DMS 273 treated with DMSO at 0.1 percent for 48 hours (cell line): ENCODE measurements at regions not wholly inside any gene's neighbourhood (a gene's known extent, or its start where the extent isn't known, plus 50 kb on each side); places are given as distances from the start of the nearest gene placed in this dataset.
"Not testable (repeated sequence)": the region's sequence is repeated elsewhere in the genome, so short reads cannot be mapped to it uniquely, and the experiment has no call there.

Experiments
- DNase-seq: peaks from one replicate; lab custom pipeline; 2025; lab: John Stamatoyannopoulos, UW

DNA sequence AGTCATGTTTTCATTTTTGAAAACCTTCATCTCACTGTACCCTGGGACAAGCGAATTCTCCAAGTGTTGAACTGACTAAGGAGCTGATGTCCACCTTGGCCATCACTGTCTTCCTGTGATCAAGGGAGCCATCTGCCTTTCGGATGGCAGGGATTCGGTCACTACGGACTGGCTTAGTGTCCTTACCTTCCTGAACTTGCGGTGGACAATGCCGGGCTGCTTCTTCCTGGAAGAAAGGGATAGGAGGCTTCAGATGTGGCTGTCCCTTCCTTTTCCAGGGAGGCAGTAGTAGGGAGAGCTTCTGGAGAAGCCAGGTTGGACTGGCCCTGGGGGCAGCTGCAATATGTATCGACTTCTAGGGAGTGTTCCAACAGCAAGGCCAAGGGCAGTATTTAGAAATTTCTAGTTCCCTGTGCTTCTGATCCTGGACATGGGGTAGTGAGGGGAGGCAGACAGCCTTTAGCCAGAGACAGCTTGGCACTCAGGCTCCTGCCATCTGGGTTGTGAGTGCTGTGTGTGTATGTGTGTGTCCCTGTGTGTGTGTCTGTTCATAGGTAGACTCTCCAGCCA lies 114.6 kb downstream of the IER5 start:
- no peak for DNase-seq

DNA sequence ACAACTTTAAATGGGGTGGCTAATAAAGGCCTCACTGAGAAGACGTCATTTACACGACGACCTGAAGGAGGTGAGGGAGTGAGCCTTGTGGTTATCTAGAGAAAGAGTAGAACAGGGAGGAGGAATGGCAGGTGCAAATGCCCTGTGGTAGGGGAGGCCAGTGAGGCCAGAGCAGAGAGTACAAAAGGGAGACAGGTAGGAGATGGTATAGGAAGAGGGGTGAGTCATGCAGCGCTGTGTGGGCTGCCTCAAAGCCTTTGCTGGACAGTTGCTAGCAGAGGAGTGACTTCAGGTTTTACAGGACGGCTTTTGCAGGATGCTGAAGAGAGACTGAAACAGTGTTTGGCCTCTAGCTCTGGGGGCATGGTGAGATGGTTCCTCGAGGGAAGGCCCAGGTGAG lies 116.0 kb downstream of the IER5 start:
- no peak for DNase-seq

DNA sequence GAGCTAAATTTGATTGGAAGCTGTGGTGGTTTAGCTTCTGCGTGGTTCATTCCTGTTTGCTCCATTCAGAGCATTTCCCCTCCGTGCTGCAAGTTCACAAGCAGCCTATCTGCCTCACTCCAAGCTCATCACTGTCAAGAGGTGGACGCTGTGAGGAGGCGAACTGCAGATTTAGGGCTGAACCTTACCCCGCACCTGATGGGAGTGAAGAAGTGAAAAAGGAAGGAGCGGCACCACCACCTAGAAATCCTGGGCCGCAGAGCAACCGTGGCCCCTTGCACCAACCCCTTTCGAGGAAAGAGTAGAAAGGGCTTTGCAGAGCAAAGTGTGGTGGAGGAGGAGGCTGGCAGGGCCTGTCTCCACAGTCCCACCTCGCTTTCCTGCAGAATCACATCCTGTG lies 117.4 kb downstream of the IER5 start:
- DNase-seq, result no peak

DNA sequence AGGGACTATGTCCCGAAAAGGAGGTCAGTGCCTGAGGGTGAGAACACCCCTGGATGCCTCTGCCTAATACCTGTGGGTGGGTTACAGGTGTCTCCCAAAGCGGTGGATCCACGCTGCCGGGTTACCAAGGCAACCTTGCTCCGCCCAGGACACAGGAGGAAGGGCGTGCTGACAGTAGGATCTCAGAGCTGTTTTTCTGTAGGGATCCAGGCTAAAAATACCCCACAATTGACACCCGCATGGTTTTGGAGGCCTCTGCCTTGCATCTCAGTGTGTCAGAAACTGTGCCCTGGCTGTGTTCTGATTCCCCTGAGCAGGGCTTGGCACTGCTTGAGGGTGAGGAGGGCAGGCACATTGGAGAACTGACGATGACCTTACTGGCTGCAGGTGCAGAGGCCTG lies 118.0 kb downstream of the IER5 start:
- DNase-seq, result no peak

DNA sequence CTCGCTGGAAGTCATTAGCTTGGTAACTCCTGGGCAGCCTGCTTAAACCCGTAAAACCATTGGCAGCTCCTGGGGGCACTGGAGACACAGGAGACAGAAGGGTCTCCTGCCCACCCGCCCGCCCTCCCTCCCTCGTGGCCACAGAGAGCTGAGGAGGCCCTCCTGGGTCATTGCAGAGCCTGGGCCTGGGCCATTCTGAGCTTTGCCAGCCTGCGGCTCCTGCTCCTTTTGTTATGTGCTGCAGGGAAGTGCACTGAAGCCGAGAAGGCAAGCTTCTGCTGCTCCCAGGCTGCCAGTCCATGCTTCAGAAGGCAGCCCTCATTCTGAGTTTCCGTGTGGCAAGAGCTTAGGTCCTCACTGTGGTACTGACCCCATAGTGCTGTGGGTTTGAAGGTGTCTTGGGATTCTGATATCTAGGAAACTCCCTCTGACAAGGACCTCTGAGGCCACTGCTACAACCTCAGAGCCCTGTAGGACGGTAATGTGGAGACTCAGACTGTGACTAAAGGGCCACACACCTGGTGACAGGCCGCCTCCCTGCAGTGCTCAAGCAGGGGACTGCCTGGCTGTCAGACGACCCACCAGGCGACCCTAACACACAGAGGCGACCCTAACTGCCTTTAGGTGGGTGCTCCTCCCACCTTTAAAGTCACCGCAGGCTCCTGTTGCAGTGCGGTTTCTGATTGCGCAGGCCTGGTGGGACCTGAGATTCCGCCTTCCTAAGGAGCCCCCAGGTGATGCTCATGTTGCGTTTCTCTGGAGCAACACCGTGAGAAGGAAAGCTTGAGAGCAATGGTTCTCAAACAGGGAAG lies 118.7 kb downstream of the IER5 start:
- DNase-seq, result no peak

DNA sequence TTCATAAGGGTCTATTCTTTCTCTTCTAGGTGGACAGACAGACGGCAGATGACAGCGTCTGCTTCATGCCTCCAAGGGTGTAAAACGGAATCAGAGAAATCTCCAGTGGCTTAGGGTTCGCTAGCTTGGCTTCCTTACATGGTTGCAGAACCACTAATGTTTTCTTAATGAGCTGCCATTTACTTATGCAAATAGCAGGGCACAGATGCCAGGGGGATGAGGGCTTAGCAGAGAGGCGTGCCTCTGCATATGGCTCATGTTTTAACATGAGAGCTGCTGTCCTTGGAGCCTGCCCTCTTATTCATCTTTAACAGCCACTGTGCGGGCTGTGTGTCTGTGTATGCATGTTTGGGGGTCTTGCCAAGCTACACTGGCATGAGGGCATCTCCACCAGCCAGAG lies 119.6 kb downstream of the IER5 start:
- DNase-seq, result peak; percentile 93

DNA sequence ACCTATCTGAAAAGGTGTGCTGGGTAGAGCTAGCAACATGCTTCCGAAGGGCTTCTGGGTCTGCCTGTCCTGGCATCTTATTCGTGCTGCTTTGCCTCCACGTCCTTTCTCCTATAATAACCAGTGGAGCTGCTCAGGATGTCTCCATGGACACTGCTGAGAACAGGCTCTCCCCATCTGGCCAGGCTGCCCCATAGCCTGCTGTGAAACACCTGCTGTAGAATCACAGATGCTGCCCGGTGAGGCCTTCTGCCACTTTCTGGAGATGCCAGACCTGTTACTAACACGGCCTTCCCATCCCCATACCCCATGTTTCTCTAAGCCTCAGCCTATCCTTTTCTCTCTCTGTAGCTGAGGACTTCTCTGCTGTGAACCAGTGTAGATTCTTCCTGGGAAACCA lies 120.5 kb downstream of the IER5 start:
- peak; percentile 94 for DNase-seq

DNA sequence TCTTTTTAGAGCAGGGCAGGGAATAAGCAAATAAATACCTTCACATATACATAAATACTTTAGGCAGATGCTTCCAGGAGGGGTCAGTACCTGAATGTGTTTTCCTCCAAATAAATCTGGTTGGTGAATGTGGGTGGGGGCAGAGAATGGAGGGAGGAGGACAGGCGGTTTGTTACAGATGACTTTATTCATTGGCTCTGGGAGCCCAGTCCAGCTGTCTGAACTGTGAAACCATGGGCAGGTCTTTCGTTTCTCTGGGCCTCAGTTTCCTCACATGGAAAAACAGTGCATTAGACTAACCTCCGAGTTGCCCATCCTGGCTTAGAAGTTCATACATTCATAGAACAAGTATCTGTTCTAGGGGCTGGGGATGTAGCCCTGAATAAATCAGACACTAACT lies 124.6 kb downstream of the IER5 start:
- no peak for DNase-seq

DNA sequence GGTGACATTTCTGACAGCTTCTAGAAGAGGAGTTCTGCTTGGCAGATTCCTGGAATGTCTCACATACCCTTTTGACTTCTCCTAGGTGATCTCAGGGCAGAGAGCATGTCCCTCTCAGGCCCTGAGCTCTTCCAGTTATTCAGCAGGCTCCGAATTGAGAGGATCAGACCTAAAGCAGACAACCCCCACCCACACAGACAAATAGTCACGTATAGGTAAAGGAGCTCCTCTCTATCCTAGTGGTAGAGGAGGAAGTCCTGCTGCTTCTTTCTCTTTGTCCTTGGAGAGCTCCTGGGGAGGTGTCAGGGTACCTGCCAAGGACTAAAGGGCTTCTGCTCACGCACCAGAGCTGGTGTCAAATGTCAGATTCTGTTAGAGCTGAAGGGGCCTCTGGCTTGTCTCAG lies 128.1 kb downstream of the IER5 start:
- no peak for DNase-seq

DNA sequence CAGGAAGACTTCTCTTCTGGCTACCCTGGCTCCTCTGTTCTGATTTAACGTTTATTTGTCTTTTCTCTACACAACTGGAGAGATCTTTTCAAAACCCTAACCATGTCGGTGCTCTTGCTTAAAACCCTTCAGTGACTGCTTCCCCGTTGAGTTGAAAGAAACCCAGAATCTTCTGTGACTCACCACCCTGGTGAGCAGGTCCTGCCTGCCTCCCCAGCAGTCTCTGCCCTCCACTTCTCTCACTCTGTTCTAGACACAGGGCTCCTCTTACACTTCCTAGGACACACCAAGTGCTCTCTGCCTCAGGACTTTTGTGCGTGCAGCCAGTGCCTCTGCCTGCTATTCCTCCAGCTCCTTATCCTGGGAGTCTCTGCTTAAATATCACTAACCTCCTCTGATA lies 131.4 kb downstream of the IER5 start:
- no peak for DNase-seq

DNA sequence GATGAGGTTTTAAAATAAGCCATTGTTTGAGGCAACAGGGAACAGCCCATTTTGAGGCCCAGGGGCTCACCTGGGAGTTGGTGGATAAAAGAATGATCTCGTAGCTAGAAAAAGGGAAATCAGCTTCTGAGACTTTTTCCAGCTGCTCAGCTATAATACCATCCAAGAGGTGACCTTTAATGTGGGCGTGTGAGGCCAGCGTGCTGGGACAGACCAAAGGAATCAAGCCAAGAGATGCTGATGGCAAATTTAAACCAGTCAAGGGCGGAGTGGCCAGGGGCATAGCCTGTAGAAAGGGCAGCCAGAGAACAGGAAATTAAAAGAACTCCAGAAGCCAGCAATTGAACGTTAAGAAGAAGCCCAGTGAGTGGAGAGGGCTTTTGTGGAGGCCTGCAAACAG lies 132.6 kb downstream of the IER5 start:
- DNase-seq, result no peak

DNA sequence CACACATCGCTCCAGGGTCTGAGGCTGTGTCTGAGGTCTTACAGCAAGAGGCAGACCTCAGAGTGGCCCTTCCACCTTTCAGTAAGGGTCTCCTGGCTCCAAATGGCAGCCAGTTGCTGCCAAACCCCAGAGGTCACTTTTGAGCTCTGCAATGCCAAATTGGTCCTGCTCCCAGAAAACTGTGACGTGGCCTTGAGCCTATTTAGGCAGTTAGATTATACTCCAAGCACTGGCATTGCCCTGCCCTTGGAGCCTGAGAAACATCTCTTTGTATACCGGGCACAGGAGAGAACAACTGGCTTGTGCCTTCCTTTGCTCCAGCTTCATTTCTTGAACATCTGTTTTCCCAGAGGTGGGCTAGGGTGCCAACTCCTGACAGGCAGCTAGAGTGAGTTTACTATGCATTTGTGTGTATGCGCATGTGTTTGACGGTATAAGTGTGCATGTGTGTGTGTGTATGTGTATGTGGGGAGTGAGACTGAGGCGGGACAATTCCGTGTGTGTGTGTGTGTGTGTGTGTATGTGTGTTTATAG lies 134.5 kb downstream of the IER5 start:
- DNase-seq, result no peak

DNA sequence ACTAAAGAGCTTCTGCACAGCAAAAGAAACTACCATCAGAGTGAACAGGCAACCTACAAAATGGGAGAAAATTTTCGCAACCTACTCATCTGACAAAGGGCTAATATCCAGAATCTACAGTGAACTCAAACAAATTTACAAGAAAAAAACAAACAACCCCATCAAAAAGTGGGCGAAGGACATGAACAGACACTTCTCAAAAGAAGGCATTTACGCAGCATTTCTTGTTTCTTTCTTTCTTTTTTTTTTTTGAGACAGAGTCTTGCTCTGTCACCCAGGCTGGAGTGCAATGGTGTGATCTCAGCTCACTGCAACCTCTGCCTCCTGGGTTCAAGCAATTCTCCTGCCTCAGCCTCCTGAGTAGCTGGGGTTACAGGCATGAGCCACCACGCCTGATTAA lies 138.2 kb downstream of the IER5 start:
- not testable (repeated sequence) for DNase-seq

DNA sequence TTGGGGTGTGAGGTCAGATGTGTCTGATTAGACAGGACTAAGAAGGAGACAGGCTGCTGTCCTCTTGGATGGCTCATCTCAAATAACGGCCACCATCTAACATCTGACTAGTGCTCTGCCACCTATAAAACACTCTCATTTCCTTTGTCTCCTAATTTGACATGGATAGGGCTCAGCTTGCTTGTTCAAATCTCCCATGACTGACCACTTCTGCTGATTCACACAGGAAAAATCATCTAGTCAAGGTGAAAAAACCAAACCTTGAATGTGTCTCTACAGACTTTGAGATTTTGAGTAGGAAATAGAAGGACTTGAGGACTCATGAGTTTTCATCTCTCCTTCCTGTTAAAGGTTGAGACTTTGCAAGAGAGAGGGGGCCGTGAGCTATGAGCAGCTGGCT lies 150.6 kb downstream of the IER5 start:
- no peak for DNase-seq

DNA sequence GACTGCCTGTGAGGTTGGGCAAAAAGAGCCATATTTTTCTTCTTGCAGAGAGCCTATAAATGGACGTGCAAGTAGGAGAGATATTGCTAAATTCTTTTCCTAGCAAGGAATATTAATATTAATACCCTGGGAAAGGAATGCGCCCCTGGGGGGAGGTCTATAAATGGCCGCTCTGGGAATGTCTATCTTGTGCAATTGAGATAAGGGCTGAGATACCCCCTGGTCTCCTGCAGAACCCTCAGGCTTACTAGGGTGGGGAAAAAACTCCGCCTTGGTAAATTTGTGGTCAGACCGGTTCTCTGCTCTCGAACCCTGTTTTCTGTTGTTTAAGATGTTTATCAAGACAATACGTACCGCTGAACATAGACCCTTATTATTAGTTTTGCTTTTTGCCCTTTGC lies 157.8 kb downstream of the IER5 start:
- DNase-seq, result not testable (repeated sequence)

DNA sequence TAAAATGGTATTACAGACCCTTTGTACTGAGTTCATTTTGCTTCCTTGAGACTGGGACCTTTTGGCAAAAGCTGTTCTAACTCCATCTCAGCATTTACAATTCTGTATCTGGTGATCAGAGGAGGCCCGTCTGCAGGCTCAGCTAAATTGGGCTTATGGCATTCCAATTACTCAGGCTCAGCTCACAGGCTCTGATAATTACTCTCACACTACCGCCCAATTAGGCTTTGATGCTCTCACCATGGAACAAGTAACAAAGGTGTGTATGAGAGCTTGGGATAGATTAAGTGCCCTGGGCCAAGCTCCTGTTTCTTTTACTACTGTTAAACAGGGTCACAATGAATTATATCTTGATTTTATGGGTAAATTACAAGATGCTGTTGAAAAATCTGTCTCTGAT lies 159.9 kb downstream of the IER5 start:
- DNase-seq, result not testable (repeated sequence)

DNA sequence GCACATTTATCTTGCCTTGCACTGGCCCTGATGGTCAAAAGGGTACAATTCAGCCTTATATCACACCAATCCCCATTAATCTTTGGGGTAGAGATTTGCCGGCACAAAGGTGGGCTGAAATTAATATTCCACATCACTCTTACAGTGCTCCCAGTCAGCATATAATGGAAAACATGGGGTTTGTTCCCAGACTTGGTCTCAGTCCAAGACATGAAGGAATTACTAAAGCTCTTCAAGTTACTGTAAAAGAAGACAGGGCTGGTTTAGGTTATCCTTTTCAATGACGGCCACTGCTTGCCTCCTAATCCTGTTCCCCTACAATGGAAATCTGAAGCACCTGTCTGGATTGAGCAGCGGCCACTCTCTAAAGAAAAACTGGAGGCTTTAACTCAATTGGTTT lies 160.7 kb downstream of the IER5 start:
- no peak for DNase-seq

DNA sequence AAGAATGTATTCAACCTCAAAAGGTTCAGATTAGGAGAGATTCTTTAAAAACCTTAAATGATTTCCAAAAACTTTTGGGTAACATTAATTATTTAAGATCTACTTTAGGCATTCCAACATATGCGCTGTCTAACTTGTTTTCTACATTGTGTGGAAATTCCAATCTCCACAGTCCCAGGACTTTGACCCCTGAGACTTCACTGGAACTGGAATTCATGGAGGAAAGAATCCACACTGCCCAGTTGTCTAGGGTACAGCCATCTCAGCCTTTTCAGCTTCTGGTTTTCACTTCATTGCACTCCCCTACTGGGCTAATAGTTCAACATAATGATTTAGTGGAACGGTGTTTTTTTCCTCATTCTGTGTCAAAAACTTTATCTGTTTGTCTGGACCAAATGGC lies 161.5 kb downstream of the IER5 start:
- no peak for DNase-seq

DNA sequence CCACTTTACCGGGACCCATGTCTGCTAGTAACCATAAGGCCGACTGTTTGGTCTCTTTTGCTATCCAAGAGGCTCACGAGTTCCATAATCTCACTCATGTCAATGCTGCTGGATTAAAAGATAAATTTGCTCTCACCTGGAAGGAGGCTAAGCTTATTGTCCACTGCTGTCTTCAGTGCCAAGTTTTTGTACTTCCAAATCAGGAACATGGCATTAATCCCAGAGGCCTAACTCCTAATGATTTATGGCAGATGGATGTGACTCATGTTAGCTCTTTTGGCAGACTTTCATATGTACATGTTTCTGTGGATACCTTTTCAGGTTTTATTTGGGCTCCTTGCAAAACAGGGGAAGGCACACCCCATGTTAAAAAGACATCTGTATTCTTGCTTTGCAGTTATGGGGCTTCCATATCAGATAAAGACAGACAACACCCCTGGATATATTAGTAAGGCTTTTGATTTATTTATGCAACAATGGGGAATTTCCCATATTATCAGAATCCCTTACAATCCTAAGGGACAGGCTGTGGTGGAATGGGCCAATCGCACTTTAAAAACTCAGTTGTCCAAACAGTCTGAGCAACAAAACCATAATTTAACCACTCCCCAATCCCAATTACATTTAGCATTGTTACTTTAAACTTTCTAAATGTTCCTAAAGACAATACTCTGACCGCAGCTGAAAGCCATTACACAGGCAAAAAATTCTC lies 162.7 kb downstream of the IER5 start:
- peak; percentile 80 for DNase-seq

DNA sequence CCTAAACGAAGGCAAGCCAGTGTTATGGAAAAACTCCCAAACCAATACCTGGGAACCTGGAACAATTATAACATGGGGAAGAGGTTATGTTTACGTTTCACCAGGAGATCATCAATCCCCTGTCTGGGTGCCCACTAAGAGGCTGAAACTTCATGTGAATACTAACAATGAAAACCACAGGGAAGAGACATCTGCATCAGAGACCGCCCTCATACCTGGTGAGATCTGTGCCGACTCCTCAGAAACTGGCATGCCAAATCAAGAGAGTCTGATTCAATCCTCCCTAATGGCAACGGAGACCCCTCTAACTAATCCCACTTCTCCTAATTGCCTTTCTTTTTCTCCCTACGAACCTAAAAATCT lies 163.2 kb downstream of the IER5 start:
- no peak for DNase-seq

DNA sequence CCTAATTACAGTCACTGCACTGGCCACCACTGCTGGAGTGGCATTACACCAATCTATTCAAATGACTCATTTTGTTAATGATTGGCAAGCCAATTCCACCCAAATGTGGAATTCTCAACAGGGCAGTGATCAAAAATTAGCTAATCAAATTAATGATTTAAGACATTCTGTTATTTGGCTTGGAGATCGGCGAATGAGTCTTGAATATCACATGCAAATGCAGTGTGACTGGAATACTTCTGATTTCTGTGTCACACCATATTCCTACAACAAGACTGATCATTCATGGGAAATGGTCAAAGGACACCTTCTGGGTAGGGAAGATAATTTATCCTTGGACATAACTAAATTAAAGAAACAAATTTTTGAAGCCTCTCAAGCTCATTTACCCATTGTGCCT lies 165.1 kb downstream of the IER5 start:
- not testable (repeated sequence) for DNase-seq

DNA sequence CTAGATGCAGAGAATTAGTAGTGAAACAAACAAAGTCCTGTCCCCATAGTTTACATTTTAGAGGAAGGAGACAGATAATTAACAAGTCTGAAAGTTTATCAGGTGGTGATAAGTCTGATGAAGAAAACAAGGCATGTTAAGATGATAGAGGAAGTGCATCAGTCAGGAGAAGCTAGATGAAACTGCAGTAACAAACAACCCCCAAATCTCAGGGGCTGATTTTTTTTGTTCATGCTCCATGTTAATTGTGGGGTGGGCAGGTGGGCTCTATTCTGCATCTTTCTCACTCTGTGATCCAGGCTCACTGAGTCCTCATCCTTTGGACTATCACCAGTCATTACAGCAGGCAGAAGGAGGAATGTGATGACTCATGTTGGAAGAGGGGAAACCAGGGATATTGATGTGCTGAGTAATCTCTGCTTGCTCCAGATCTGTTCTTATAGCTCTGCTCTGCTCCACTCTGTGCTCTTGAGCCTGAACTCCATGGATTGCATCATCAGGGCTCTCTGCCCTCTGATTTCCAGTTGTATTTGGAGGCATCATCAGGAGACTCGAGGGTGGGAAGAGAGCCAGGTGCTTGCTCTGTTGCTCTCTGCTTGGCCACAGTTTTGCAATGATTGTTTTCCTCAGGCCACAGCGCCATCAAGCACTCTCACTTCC lies 166.9 kb downstream of the IER5 start:
- DNase-seq, result no peak

DNA sequence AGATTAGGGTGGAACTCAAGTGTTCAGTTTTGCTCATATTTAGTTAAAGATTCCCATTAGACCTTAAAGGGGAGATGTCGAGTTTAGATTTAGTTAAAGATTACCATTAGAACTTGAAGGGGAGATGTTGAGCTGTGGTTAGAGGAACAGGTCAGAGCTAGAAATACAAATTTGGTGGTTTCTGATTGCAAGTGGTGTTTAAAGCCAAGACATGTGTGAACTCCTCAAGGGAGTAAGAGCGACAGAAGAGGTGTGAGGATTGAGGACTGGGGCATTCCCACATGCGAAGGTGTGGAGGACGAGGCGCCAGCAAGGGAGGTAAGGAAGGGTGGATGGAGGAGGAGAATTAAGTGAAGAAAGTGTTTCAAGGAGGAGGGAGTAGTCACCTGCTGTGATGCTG lies 168.6 kb downstream of the IER5 start:
- no peak for DNase-seq
